Uterus (tissue), 2 donors: ENCODE measurements at regions not wholly inside any gene's neighbourhood (a gene's known extent, or its start where the extent isn't known, plus 50 kb on each side); places are given as distances from the start of the nearest gene placed in this dataset.

Experiments
- CTCF ChIP-seq, 4 experiments: fragments of 200-600 bp in 2 of 4; fragments of 450-650 bp in 2 of 4; sonication (generic) in 2 of 4; IDR thresholded peaks; one replicate each; pipeline ENCODE4 v1.5.1; 2016 to 2019; ENCODE audit warnings: antibody characterized with exemption in 4 of 4, mild to moderate bottlenecking in 2 of 4, moderate library complexity in 1 of 4
- POLR2A ChIP-seq, 2 donors: fragments of 450-650 bp; IDR thresholded peaks; one replicate each; pipeline ENCODE4 v1.6.1; 2016; ENCODE audit warnings: antibody characterized with exemption in 2 of 2, mild to moderate bottlenecking in 1 of 2, moderate library complexity in 1 of 2

- TF ChIP-seq POLR2A (IDR thresholded peaks at IDR 0.05) (no peak), CTCF (IDR thresholded peaks at IDR 0.05) (no peak)
Measured at GRCh38 chr1:58183286-58183685, 363.2 kb downstream of the OMA1 start.
